Calu3 (cell line): ENCODE measurements at regions not wholly inside any gene's neighbourhood (a gene's known extent, or its start where the extent isn't known, plus 50 kb on each side); places are given as distances from the start of the nearest gene placed in this dataset.

Experiments used
- BruUV-seq: library from RNA; stranded (reverse); fragments of 400-500 nt; replicated peaks from 2 replicates; lab custom pipeline; 2021; lab: Mats Ljungman, UMichigan
- CTCF ChIA-PET: fragments of 300-600 bp; sonication (Branson Sonifier 250); formaldehyde crosslinking; loops from one replicate; lab custom pipeline; 2022; ENCODE audit warnings: antibody characterized with exemption; lab: Charles Lee
- DNase-seq: peaks from one replicate; pipeline ENCODE4 v3.0.0; 2022
- H3K27ac Mint-ChIP-seq: one replicate; pipeline ENCODE4 v1.8.0; 2022; ENCODE audit warnings: mixed read lengths; ENCODE audit not compliant: unreplicated experiment
- H3K27me3 Mint-ChIP-seq: one replicate; pipeline ENCODE4 v1.8.0; 2022; ENCODE audit warnings: mixed read lengths; ENCODE audit not compliant: unreplicated experiment
- H3K36me3 Mint-ChIP-seq: one replicate; pipeline ENCODE4 v1.8.0; 2022; ENCODE audit warnings: mild to moderate bottlenecking, moderate library complexity, mixed read lengths; ENCODE audit not compliant: insufficient read depth, unreplicated experiment
- H3K4me1 Mint-ChIP-seq: one replicate; pipeline ENCODE4 v1.8.0; 2022; ENCODE audit warnings: mild to moderate bottlenecking, low read depth, mixed read lengths; ENCODE audit not compliant: unreplicated experiment
- H3K4me3 Mint-ChIP-seq: one replicate; pipeline ENCODE4 v1.8.0; 2022; ENCODE audit warnings: mild to moderate bottlenecking, low read depth, moderate library complexity, mixed read lengths; ENCODE audit not compliant: unreplicated experiment
- H3K9me3 Mint-ChIP-seq: one replicate; pipeline ENCODE4 v1.8.0; 2022; ENCODE audit warnings: low read depth, mixed read lengths; ENCODE audit not compliant: unreplicated experiment
- CTCF ChIP-seq: fragments of 200-600 bp; IDR thresholded peaks from one replicate; pipeline ENCODE4 v1.8.0; 2022; ENCODE audit warnings: antibody characterized with exemption; ENCODE audit not compliant: unreplicated experiment
- intact Hi-C: fragments of 100-400 bp; cut with micrococcal nuclease; formaldehyde crosslinking; loops from one replicate; pipeline ENCODE4 v1.10.0; 2022; ENCODE audit not compliant: unreplicated experiment

- H3K27ac Mint-ChIP-seq = no peak overlapping the region
- peaks cover 5% of the 10 kb centered on the region for H3K9me3 Mint-ChIP-seq
- H3K36me3 Mint-ChIP-seq = no peaks in the 10 kb centered on the region
- H3K4me1 Mint-ChIP-seq = no peaks in the 10 kb centered on the region
- DNase-seq = no peak
- H3K4me3 Mint-ChIP-seq = no peak overlapping the region
- intact Hi-C loops = no loop called here
- TF ChIP-seq CTCF = no peak
- BruUV-seq = no TSS peak
- no peaks in the 10 kb centered on the region for H3K27me3 Mint-ChIP-seq
- CTCF ChIA-PET = no interaction called here
These were observed 69.7 kb downstream of the LRATD1 start for GRCh38 chr2:14702258-14702657.

- H3K4me3 Mint-ChIP-seq = no peak overlapping the region
- BruUV-seq = no TSS peak
- intact Hi-C loops = no loop called here
- H3K9me3 Mint-ChIP-seq = peaks cover 8% of the 10 kb centered on the region
- no peaks in the 10 kb centered on the region for H3K36me3 Mint-ChIP-seq
- no peak overlapping the region for H3K27ac Mint-ChIP-seq
- CTCF ChIA-PET = no interaction called here
- H3K4me1 Mint-ChIP-seq = no peaks in the 10 kb centered on the region
- no peak for TF ChIP-seq CTCF
- DNase-seq = no peak
- H3K27me3 Mint-ChIP-seq = no peaks in the 10 kb centered on the region
These were observed 73.7 kb downstream of the LRATD1 start for GRCh38 chr2:14706201-14706600.

GRCh38 chr2:14712111-14712510, 79.6 kb downstream of the LRATD1 start:
- CTCF ChIA-PET = no interaction called here
- Mint-ChIP-seq H3K9me3 (peaks cover 5% of the 10 kb centered on the region), H3K27ac (no peak overlapping the region), H3K36me3 (no peaks in the 10 kb centered on the region), H3K4me3 (no peak overlapping the region), H3K4me1 (no peaks in the 10 kb centered on the region), H3K27me3 (no peaks in the 10 kb centered on the region)
- no TSS peak for BruUV-seq
- intact Hi-C loops = no loop called here
- TF ChIP-seq CTCF = no peak
- DNase-seq = no peak

- Mint-ChIP-seq H3K4me3 (no peak overlapping the region), H3K4me1 (no peaks in the 10 kb centered on the region), H3K36me3 (no peaks in the 10 kb centered on the region), H3K27ac (no peak overlapping the region), H3K9me3 (peaks cover 5% of the 10 kb centered on the region), H3K27me3 (no peaks in the 10 kb centered on the region)
- TF ChIP-seq CTCF = no peak
- no TSS peak for BruUV-seq
- intact Hi-C loops = no loop called here
- no peak for DNase-seq
- CTCF ChIA-PET = no interaction called here
These were observed 80.7 kb downstream of the LRATD1 start for GRCh38 chr2:14713248-14713647.
